SK-N-SH (cell line): ENCODE measurements at regions not wholly inside any gene's neighbourhood (a gene's known extent, or its start where the extent isn't known, plus 50 kb on each side); places are given as distances from the start of the nearest gene placed in this dataset.

Source experiments
- CTCF ChIA-PET: fragments of 300-600, 350-600 bp; formaldehyde crosslinking; extraction: SDS; loops from one replicate; lab custom pipeline; 2021; lab: Yijun Ruan, JAX
- POLR2A ChIA-PET: fragments of 350-600 bp; sonication (Branson Sonifier 250); formaldehyde crosslinking; extraction: SDS; loops from one replicate; lab custom pipeline; 2020; ENCODE audit warnings: antibody characterized with exemption, inconsistent platforms; lab: Yijun Ruan, JAX
- DNase-seq: peaks from one replicate; pipeline ENCODE4 v3.0.0; 2012
- H2AFZ ChIP-seq: fragments of 200-600 bp; sonication (generic); 2 replicates; pipeline ENCODE4 v1.8.1; 2016; ENCODE audit warnings: antibody characterized with exemption, mild to moderate bottlenecking, low read depth
- H3F3A ChIP-seq: fragments of 200-600 bp; sonication (generic); replicated peaks from 2 replicates; pipeline ENCODE3; 2016; ENCODE audit warnings: antibody characterized with exemption, mild to moderate bottlenecking; ENCODE audit not compliant: insufficient read depth
- H3K27ac ChIP-seq, 2 experiments: fragments of 200-500 bp in 1 of 2; fragments of 200-600 bp in 1 of 2; sonication (Bioruptor generic) in 1 of 2; sonication (generic), shearing (Covaris generic) in 1 of 2; 2 replicates each; pipeline versions ENCODE4 v1.5.1 to v1.6.1; 2014 to 2016; ENCODE audit warnings: low read depth in 2 of 2, inconsistent platforms in 1 of 2, low read length in 1 of 2, mild to moderate bottlenecking in 1 of 2, mixed read lengths in 1 of 2
- H3K27me3 ChIP-seq: fragments of 200-600 bp; sonication (generic), shearing (Covaris generic); 2 replicates; pipeline ENCODE4 v1.6.1; 2016; ENCODE audit warnings: mixed run types; ENCODE audit not compliant: insufficient read depth
- H3K36me3 ChIP-seq, 2 experiments: fragments of 200-500 bp in 1 of 2; fragments of 200-600 bp in 1 of 2; sonication (Bioruptor generic) in 1 of 2; sonication (generic) in 1 of 2; replicated peaks in 1 of 2; 2 replicates each; pipeline versions ENCODE3 to v1.5.1; 2014 to 2016; ENCODE audit warnings: low read length in 1 of 2, mild to moderate bottlenecking in 1 of 2; ENCODE audit not compliant: insufficient read depth in 2 of 2, control insufficient read depth in 1 of 2
- H3K4me1 ChIP-seq, 2 experiments: fragments of 200-500 bp in 1 of 2; fragments of 200-600 bp in 1 of 2; sonication (Bioruptor generic) in 1 of 2; sonication (generic), shearing (Covaris generic) in 1 of 2; 2 replicates each; pipeline versions ENCODE4 v1.5.1 to v1.6.1; 2014 to 2016; ENCODE audit warnings: low read depth in 1 of 2, low read length in 1 of 2, mixed run types in 1 of 2; ENCODE audit not compliant: insufficient read depth in 2 of 2, control insufficient read depth in 1 of 2
- H3K4me2 ChIP-seq: fragments of 200-600 bp; sonication (generic), shearing (Covaris generic); 2 replicates; pipeline ENCODE4 v1.6.1; 2017; ENCODE audit warnings: mixed run types
- H3K4me3 ChIP-seq, 2 experiments: fragments of 200-500 bp in 1 of 2; fragments of 200-600 bp in 1 of 2; sonication (Bioruptor generic) in 1 of 2; sonication (generic), shearing (Covaris generic) in 1 of 2; 2 replicates each; pipeline versions ENCODE4 v1.5.1 to v1.8.1; 2014 to 2016; ENCODE audit warnings: low read depth in 2 of 2, inconsistent platforms in 1 of 2, low read length in 1 of 2, mild to moderate bottlenecking in 1 of 2, mixed read lengths in 1 of 2, moderate library complexity in 1 of 2
- H3K79me2 ChIP-seq: fragments of 200-600 bp; sonication (generic); 2 replicates; pipeline ENCODE4 v1.8.1; 2017; ENCODE audit warnings: mild to moderate bottlenecking; ENCODE audit not compliant: insufficient read depth
- H3K9ac ChIP-seq: fragments of 200-600 bp; sonication (generic); 2 replicates; pipeline ENCODE4 v1.6.1; 2017; ENCODE audit warnings: mixed run types
- H3K9me2 ChIP-seq: fragments of 200-600 bp; sonication (generic); 2 replicates; pipeline ENCODE4 v1.6.1; 2017; ENCODE audit warnings: mixed run types
- H3K9me3 ChIP-seq: fragments of 200-600 bp; sonication (generic); 2 replicates; pipeline ENCODE4 v1.6.1; 2017; ENCODE audit warnings: mixed run types, mild to moderate bottlenecking, moderate library complexity
- H4K20me1 ChIP-seq: fragments of 200-600 bp; sonication (generic); 2 replicates; pipeline ENCODE4 v1.6.1; 2017; ENCODE audit warnings: mild to moderate bottlenecking, mixed run types; ENCODE audit not compliant: insufficient read depth
- ELF1 ChIP-seq: IDR thresholded peaks from 2 replicates; pipeline ENCODE4 v1.4.0; 2012
- EZH2phosphoT487 ChIP-seq: fragments of 200-600 bp; sonication (generic); IDR thresholded peaks from 2 replicates; pipeline ENCODE4 v1.6.1; 2017; ENCODE audit warnings: low read depth, mixed run types, mild to moderate bottlenecking, antibody characterized with exemption, moderate library complexity, borderline replicate concordance
- FOXJ3 ChIP-seq: sonication (generic); formaldehyde crosslinking; IDR thresholded peaks from 2 replicates; pipeline ENCODE4 v1.5.1; 2020; ENCODE audit warnings: mild to moderate bottlenecking, missing genetic modification reagents
- FOXM1 ChIP-seq: IDR thresholded peaks from 2 replicates; pipeline ENCODE4 v1.4.0; 2012; ENCODE audit warnings: low read depth, mild to moderate bottlenecking
- GATA2 ChIP-seq: sonication (generic); formaldehyde crosslinking; IDR thresholded peaks from 2 replicates; pipeline ENCODE4 v1.5.0; 2020; ENCODE audit warnings: mild to moderate bottlenecking, missing genetic modification reagents
- JUND ChIP-seq: IDR thresholded peaks from 2 replicates; pipeline ENCODE4 v1.4.0; 2012
- MAX ChIP-seq: IDR thresholded peaks from 2 replicates; pipeline ENCODE4 v1.4.0; 2012; ENCODE audit warnings: low read depth
- MXI1 ChIP-seq: IDR thresholded peaks from 2 replicates; pipeline ENCODE4 v1.6.1; 2012; ENCODE audit warnings: mild to moderate bottlenecking, low read depth, low read length, improper control_type of control experiment
- NFIC ChIP-seq: IDR thresholded peaks from 2 replicates; pipeline ENCODE4 v1.4.0; 2012; ENCODE audit warnings: borderline replicate concordance
- NRF1 ChIP-seq: IDR thresholded peaks from 2 replicates; pipeline ENCODE4 v1.6.1; 2012; ENCODE audit warnings: low read depth, mild to moderate bottlenecking, low read length
- PBX3 ChIP-seq: IDR thresholded peaks from 2 replicates; pipeline ENCODE4; 2012
- RAD21 ChIP-seq: IDR thresholded peaks from 2 replicates; pipeline ENCODE4 v1.6.1; 2012; ENCODE audit warnings: mild to moderate bottlenecking, low read length
- RCOR1 ChIP-seq: fragments of 150-350 bp; IDR thresholded peaks from 2 replicates; pipeline ENCODE4 v1.6.1; 2017; ENCODE audit warnings: antibody characterized with exemption, low read length
- REST ChIP-seq: IDR thresholded peaks from 2 replicates; pipeline ENCODE4 v1.6.1; 2012; ENCODE audit warnings: mild to moderate bottlenecking, low read depth, low read length, moderate library complexity
- RFX5 ChIP-seq: IDR thresholded peaks from 2 replicates; pipeline ENCODE4 v1.6.1; 2012; ENCODE audit warnings: mild to moderate bottlenecking, improper control_type of control experiment, low read length
- SMC3 ChIP-seq: IDR thresholded peaks from 2 replicates; pipeline ENCODE4 v1.6.1; 2012; ENCODE audit warnings: low read depth, low read length, improper control_type of control experiment
- TAF1 ChIP-seq: IDR thresholded peaks from 2 replicates; pipeline ENCODE4 v1.6.1; 2012; ENCODE audit warnings: low read depth, mild to moderate bottlenecking, low read length, moderate library complexity, borderline replicate concordance
- TCF12 ChIP-seq: IDR thresholded peaks from 2 replicates; pipeline ENCODE4 v1.4.0; 2012
- USF2 ChIP-seq: fragments of 150-350 bp; IDR thresholded peaks from 2 replicates; pipeline ENCODE4 v1.6.1; 2017; ENCODE audit warnings: antibody characterized with exemption, low read length, low read depth, borderline replicate concordance
- ZBTB33 ChIP-seq: IDR thresholded peaks from 2 replicates; pipeline ENCODE4 v1.4.0; 2012; ENCODE audit warnings: low read depth, borderline replicate concordance
- WGBS: methylation state at CpG from one replicate; pipeline ENCODE4 v1.1.6; 2017; ENCODE audit warnings: low lambda C conversion rate; 5-methylcytosine and 5-hydroxymethylcytosine counted together

GRCh38 chr9:69975681-69976080 lies 68.0 kb upstream of the MAMDC2 start:
- no peaks in the 10 kb centered on the region for H3K79me2 ChIP-seq
- H3K9ac ChIP-seq = peak overlapping the region; percentile 48; the same call in 1 of the 2 replicates
- no peak for DNase-seq
- H2AFZ ChIP-seq = peak overlapping the region; percentile 33; the same call in 1 of the 2 replicates
- POLR2A ChIA-PET = no interaction called here
- TF ChIP-seq RCOR1 (no peak), NFIC (no peak), ELF1 (no peak), TCF12 (no peak), SMC3 (no peak), NRF1 (no peak), USF2 (no peak), MAX (no peak), TAF1 (no peak), FOXM1 (no peak), REST (no peak), MXI1 (no peak), FOXJ3 (CRISPR knock-in tag) (no peak)
- peaks cover 0 to 16% of the 10 kb centered on the region in 2 experiments; a peak in 3 of 4 replicates for H3K4me1 ChIP-seq
- H3K36me3 ChIP-seq = no peaks in the 10 kb centered on the region
- H3K4me3 ChIP-seq = no peak overlapping the region
- peak overlapping the region; percentile 17 to 92; a peak in 3 of 4 replicates for H3K27ac ChIP-seq
- H4K20me1 ChIP-seq = no peaks in the 10 kb centered on the region
- H3K9me3 ChIP-seq = no peaks in the 10 kb centered on the region
- no peaks in the 10 kb centered on the region for H3K9me2 ChIP-seq
- WGBS = 82% methylated on average over 4 of the region's 4 CpGs
- peak overlapping the region; percentile 57 for H3K4me2 ChIP-seq
- H3K27me3 ChIP-seq = no peaks in the 10 kb centered on the region
- CTCF ChIA-PET = interaction anchor here (1.2 to 19.0 kb wide), 2 partner anchors 136 to 627 kb away, joined by 4 to 433 read pairs; no protein-coding TSS in a partner anchor
- H3F3A ChIP-seq = peaks cover 24% of the 10 kb centered on the region

- DNase-seq = no peak
- no peaks in the 10 kb centered on the region for H3K9me2 ChIP-seq
- CTCF ChIA-PET = interaction anchor here (1.2 to 19.0 kb wide), 2 partner anchors 135 to 626 kb away, joined by 4 to 433 read pairs; no protein-coding TSS in a partner anchor
- H3K4me2 ChIP-seq = peak overlapping the region; percentile 57
- H3K4me3 ChIP-seq = no peak overlapping the region
- POLR2A ChIA-PET = no interaction called here
- H3K4me1 ChIP-seq = peaks cover 0 to 21% of the 10 kb centered on the region in 2 experiments; a peak in 3 of 4 replicates
- no peaks in the 10 kb centered on the region for H4K20me1 ChIP-seq
- peaks cover 22% of the 10 kb centered on the region for H3F3A ChIP-seq
- H3K9ac ChIP-seq = peak overlapping the region; percentile 48; the same call in 1 of the 2 replicates
- peak overlapping the region; percentile 33; the same call in 1 of the 2 replicates for H2AFZ ChIP-seq
- 24% methylated on average over 4 of the region's 4 CpGs for WGBS
- H3K27me3 ChIP-seq = no peaks in the 10 kb centered on the region
- H3K36me3 ChIP-seq = no peaks in the 10 kb centered on the region
- peak overlapping the region; percentile 17 to 92; a peak in 3 of 4 replicates for H3K27ac ChIP-seq
- H3K9me3 ChIP-seq = no peaks in the 10 kb centered on the region
- H3K79me2 ChIP-seq = no peaks in the 10 kb centered on the region
- TF ChIP-seq PBX3 (peak; percentile 74; the same call in 1 of the 2 replicates), EZH2phosphoT487 (no peak), ZBTB33 (no peak), GATA2 (CRISPR knock-in tag) (no peak), JUND (peak; percentile 89), RAD21 (no peak), RFX5 (no peak)
Observed at GRCh38 chr9:69976152-69976551, 67.5 kb upstream of the MAMDC2 start.
